Heart right ventricle (tissue), 16 donors: ENCODE measurements at regions not wholly inside any gene's neighbourhood (a gene's known extent, or its start where the extent isn't known, plus 50 kb on each side); places are given as distances from the start of the nearest gene placed in this dataset.
A peak's percentile ranks its signal among the peaks of the same experiment; 100 is the strongest.

Source experiments
- ATAC-seq, 8 donors: fragments of 200-7000 bp; cut with Tn5 transposase; one replicate each; pipeline ENCODE4 v1.9.1; 2020; ENCODE audit warnings: mild to moderate bottlenecking in 8 of 8, moderate library complexity in 8 of 8, moderate number of reproducible peaks in 1 of 8
- DNase-seq, 2 donors: peaks; one replicate each; pipeline ENCODE4 v3.0.0-alpha.2; 2020
- H3K27ac ChIP-seq, 10 donors: fragments of 200-600 bp; sonication (generic) in 2 of 10; one replicate each; pipeline versions ENCODE4 v1.5.0 to v1.8.0; 2020 to 2022; ENCODE audit warnings: mild to moderate bottlenecking in 3 of 10
- H3K27me3 ChIP-seq, 7 donors: fragments of 200-600 bp; one replicate each; pipeline ENCODE4 v1.8.0; 2021 to 2022; ENCODE audit warnings: mild to moderate bottlenecking in 2 of 7
- H3K36me3 ChIP-seq, 9 donors: fragments of 200-600 bp; sonication (generic) in 1 of 9; one replicate each; pipeline versions ENCODE4 v1.5.0 to v1.8.0; 2020 to 2022; ENCODE audit warnings: mild to moderate bottlenecking in 2 of 9
- H3K4me1 ChIP-seq, 9 donors: fragments of 200-600 bp; sonication (generic) in 1 of 9; one replicate each; pipeline versions ENCODE4 v1.5.0 to v1.8.0; 2020 to 2022; ENCODE audit warnings: mild to moderate bottlenecking in 4 of 9
- H3K4me3 ChIP-seq, 10 donors: fragments of 200-600 bp; sonication (generic) in 2 of 10; one replicate each; pipeline versions ENCODE4 v1.5.0 to v1.8.0; 2020 to 2022; ENCODE audit warnings: mild to moderate bottlenecking in 7 of 10, moderate library complexity in 2 of 10
- H3K9me3 ChIP-seq, 11 donors: fragments of 200-600 bp in 10 of 11; sonication (generic) in 2 of 11; one replicate each; pipeline versions ENCODE4 v1.5.0 to v1.8.0; 2013 to 2022; ENCODE audit warnings: mild to moderate bottlenecking in 2 of 11, control low read depth in 1 of 11, moderate library complexity in 1 of 11
- CTCF ChIP-seq, 9 donors: fragments of 200-600 bp; sonication (generic) in 2 of 9; IDR thresholded peaks; one replicate each; pipeline versions ENCODE4 v1.5.0 to v1.8.0; 2021 to 2022; ENCODE audit warnings: antibody characterized with exemption in 9 of 9, mild to moderate bottlenecking in 5 of 9, moderate library complexity in 1 of 9
- WGBS, 2 donors: extraction: QIAGEN DNeasy Blood & Tissue Kit; methylation state at CpG; one replicate each; pipeline ENCODE4 v1.1.7; 2013; ENCODE audit warnings: inconsistent platforms in 1 of 2; 5-methylcytosine and 5-hydroxymethylcytosine counted together
- intact Hi-C, 10 donors: fragments of 100-400 bp; cut with DNase I; formaldehyde crosslinking; loops; one replicate each; pipeline versions ENCODE4 v1.11.1 to v1.14.2; 2022
- donor health status: Arrhythmogenic right ventricular cardiomyopathy.
- donor health status: ischemic (EF 13 %, LVEDD 7.1; RV severe dilation, severe dysfunction).
- donor health status: healthy with polysubstance abuse.
- donor health status: DM: no; HTN: yes; CAD: no.
- donor health status: DM: no; HTN: no; CAD: no.
- donor health status: ischemic (EF 25% LVEDD 6.9; RV normal size, moderate dysfunction).
- donor health status: ischemic (EF 25% LVEDD 5.7; RV mildly dilated, moderate dysfunction).
- donor health status: healthy.
- donor health status: DM: yes; HTN: yes; CAD: no.
- donor health status: Ischemic cardiomyopathy.
- donor health status: ischemic (EF 35%, LVEDD 5.7; RV mildly dilated, moderate dysfunction).
- donor health status: nonischemic (EF 11% LVEDD 7.7; RV severe dilation, severe dysfunction).
- donor health status: DM: yes; HTN: yes; CAD: no.
- donor health status: PGD.
- donor health status: ischemic (EF 29% LVEDD 5.4; RV normal size, mild dysfunction).
- donor health status: nonischemic (EF 23%, LVEDD 6.1; RV moderate dilation, normal function).

GRCh38 chr2:195320413-195320973 is 336.5 kb upstream of the SLC39A10 start:
- WGBS, 2 donors, result 51 to 56% methylated on average over 1 of the region's 1 CpG
- Histone ChIP-seq H3K27ac (no peak overlapping the region), H3K9me3 (peaks cover 0 to 6% (median 0%) of the 10 kb centered on the region in 11 donors), H3K4me3 (no peak overlapping the region), H3K36me3 (no peaks in the 10 kb centered on the region), H3K4me1 (peaks cover 0 to 7% (median 0%) of the 10 kb centered on the region in 9 donors), H3K27me3 (no peaks in the 10 kb centered on the region)
- no peak for TF ChIP-seq CTCF (IDR thresholded peaks at IDR 0.05)
- DNase-seq (no peak), ATAC-seq (no peak)
- intact Hi-C loops, result no loop called here

- 46 to 58% methylated on average over 1 of the region's 1 CpG for WGBS, 2 donors
Observed at GRCh38 chr2:195319548-195320412, 337.2 kb upstream of the SLC39A10 start.

GRCh38 chr2:195319112-195319460 is 337.9 kb upstream of the SLC39A10 start:
- DNase-seq (no peak), ATAC-seq (no peak)
- Histone ChIP-seq H3K4me1 (peaks cover 0 to 7% (median 0%) of the 10 kb centered on the region in 9 donors), H3K4me3 (no peak overlapping the region), H3K27ac (no peak overlapping the region), H3K36me3 (no peaks in the 10 kb centered on the region), H3K27me3 (no peaks in the 10 kb centered on the region), H3K9me3 (peaks cover 0 to 4% (median 0%) of the 10 kb centered on the region in 11 donors)
- intact Hi-C loops, result loop anchor here in 1 of 10 donors (10.0 kb wide), 1 partner anchor 1154 kb away; no protein-coding TSS in a partner anchor
- TF ChIP-seq CTCF (IDR thresholded peaks at IDR 0.05), result no peak
- WGBS, 2 donors, result 58 to 67% methylated on average over 3 of the region's 3 CpGs

More at GRCh38 chr2:195319548-195320412, 337.2 kb upstream of the SLC39A10 start:
- no peaks in the 10 kb centered on the region for H3K27me3 ChIP-seq
- intact Hi-C loops, result loop anchor here in 1 of 10 donors (10.0 kb wide), 1 partner anchor 1155 kb away; no protein-coding TSS in a partner anchor
- H3K4me1 ChIP-seq, result peaks cover 0 to 7% (median 0%) of the 10 kb centered on the region in 9 donors
- TF ChIP-seq CTCF (IDR thresholded peaks at IDR 0.05), result no peak
- no peak overlapping the region for H3K27ac ChIP-seq
- no peaks in the 10 kb centered on the region for H3K36me3 ChIP-seq
- peaks cover 0 to 6% (median 0%) of the 10 kb centered on the region in 11 donors for H3K9me3 ChIP-seq
- no peak for ATAC-seq
- H3K4me3 ChIP-seq, result no peak overlapping the region
- no peak for DNase-seq

GRCh38 chr2:195318440-195319111 is 338.4 kb upstream of the SLC39A10 start:
- peak in 8 of 9 donors; percentile 8 to 69 (median 58) for TF ChIP-seq CTCF (IDR thresholded peaks at IDR 0.05)

More at GRCh38 chr2:195318440-195319111, 338.4 kb upstream of the SLC39A10 start:
- no peak for ATAC-seq
- no peak overlapping the region for H3K4me3 ChIP-seq
- H3K27ac ChIP-seq, result no peak overlapping the region
- intact Hi-C loops, result loop anchor here in 1 of 10 donors (10.0 kb wide), 1 partner anchor 1154 kb away; no protein-coding TSS in a partner anchor
- no peaks in the 10 kb centered on the region for H3K36me3 ChIP-seq
- peak in 1 of 2 donors; percentile 6 for DNase-seq
- H3K4me1 ChIP-seq, result peaks cover 0 to 7% (median 0%) of the 10 kb centered on the region in 9 donors
- no peaks in the 10 kb centered on the region for H3K9me3 ChIP-seq
- no peaks in the 10 kb centered on the region for H3K27me3 ChIP-seq
- 9% methylated on average over 2 of the region's 2 CpGs for WGBS, 2 donors
